NCI-H2029 (cell line): ENCODE measurements at regions not wholly inside any gene's neighbourhood (a gene's known extent, or its start where the extent isn't known, plus 50 kb on each side); places are given as distances from the start of the nearest gene placed in this dataset.

Experiments
- DNase-seq: peaks from one replicate; lab custom pipeline; 2025; lab: John Stamatoyannopoulos, UW

DNA sequence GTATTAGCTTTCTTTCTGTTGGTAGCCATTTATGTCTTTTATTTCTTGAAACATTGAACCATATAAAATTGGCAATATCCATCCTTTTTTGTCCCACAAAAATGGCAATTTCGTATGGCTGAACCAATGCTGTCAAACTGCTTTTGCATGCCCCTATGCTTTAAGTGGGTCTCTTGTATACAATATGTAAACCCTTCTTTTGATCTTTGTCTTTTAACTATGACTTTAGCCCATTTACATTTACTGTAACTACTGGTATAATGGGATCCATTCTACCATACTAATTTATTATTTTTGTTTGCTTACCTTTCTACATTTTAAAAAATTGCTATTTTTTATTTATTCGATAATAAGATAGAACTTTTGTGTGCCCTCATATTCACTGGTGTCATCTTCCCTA, 93.4 kb downstream of the TENT4A start:
- DNase-seq = no peak

GRCh38 chr5:6808462-6808861, 95.2 kb downstream of the TENT4A start:
- no peak for DNase-seq

DNA sequence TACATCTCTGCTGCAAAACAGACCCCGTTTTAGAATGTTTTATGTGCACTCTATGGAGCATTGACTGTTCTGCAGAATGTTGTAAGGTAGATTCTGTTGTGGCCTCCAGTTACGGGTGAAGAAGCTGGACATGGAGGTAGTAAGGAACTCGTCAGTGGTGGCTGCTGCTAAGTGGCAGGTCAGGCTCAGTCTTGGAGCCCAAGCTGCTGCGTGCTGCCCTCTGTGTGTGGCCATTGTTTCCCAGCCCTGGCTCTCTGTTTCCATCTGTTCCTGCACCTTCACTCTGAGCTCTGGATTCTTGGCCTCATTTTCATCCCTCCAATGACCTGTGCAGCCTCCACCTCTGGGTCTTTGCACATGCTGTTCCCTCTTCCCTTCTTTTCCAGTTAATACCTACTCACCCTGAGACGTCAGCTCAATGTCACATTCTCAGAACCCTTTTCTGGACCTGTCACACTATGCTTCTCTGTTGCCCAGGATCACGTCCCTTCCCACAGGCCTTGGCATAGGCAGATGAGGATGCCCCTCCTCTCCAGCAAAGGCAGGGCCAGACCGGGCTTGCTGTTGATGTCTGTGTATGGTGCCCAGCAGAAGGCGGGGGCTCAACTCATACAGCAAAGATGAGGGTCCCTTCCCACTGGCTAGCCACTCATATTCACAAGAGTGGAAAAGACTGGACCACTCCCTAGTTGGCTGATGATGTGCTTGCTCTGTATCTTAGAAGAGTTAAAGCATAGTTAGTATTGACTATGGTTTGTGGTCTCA, 97.6 kb downstream of the TENT4A start:
- DNase-seq = no peak

- DNase-seq = no peak
These were observed 98.9 kb downstream of the TENT4A start for GRCh38 chr5:6812091-6812490.

GRCh38 chr5:6812800-6813731, 99.8 kb downstream of the TENT4A start:
- peak; percentile 52 for DNase-seq

DNA sequence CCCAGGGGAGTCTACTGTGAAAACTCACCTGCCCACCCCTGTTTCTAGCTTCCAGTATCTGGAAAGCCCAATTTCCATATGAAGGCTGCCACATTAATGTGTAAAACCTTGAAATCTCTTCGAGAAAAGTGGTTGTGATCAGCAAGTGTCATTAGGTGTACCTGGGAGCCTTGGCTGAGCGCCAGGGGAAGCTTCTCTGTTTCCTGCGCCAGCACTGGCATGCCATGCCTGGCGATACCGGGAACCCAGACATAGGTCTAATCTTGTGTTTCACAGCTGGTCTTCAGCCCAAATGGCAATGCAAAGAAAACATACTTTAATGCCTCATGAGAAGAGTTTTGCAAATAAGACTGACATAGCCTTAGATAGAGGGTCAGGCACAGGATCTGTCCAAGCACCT, 101.6 kb downstream of the TENT4A start:
- no peak for DNase-seq

DNA sequence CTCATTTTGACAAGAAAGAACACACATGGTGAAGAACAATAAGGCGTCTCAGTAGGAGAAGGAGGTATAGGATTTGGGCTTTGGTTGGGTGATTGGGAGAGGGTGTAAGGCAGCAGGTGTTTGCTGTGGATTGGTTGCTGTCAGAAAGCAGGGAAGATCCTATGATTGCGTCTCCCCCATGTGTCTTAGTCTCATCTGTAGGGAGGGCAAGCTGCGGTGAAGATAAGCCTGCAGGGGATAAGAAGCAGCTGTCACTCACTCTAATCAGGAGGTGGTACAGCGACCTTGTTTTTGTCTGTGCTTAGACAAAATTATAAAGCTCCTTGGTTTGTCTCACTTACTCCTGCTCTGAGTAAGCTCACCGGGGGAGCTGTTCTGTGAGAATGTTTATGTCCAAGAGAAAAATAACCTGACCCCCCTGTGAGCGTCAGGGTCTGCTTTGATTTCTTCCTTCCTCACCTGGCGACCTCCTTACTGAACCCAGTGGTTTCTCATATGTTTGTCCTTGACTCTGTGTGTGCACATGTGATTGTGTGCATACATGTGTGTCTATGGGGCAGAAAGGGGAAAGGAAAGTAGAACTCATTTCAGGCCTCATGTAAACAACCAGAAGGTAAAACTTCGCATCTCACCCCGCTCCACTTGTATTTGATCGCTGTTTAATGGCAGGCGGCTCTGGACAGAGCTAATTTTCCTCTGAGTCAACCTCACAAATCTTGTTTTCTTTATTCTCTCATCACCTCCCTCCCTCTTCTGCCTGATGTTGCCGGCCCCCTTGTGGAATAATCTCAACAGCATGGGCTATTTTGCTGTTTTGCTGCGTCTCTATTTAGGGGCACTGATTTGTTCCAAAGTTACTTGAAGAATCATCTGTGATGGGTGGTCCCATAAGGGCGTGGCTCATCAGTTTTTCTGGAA, 105.6 kb downstream of the TENT4A start:
- DNase-seq = no peak

- no peak for DNase-seq
These were observed 106.3 kb downstream of the TENT4A start for GRCh38 chr5:6819521-6819920.

GRCh38 chr5:6820851-6821479, 107.7 kb downstream of the TENT4A start:
- peak; percentile 43 for DNase-seq

DNA sequence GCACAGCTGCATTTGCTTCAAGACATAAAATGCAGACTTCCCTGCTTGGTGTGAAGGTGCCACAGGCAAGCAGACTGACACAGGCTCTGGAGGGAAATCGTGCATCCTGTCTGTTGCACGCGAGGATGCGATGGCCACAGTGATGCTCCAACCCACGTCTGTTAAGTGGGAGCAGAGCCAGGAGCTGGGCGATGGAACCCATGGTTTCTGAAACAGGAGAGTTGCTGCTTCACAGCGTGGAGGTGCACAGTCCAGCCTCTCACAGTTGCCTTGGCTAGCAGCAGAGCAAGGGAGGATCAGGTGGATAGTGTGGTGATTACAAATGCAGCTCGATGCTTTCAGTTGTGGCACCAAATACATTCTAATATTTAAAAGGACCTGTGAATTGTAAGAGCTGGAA, 108.8 kb downstream of the TENT4A start:
- DNase-seq = no peak

DNA sequence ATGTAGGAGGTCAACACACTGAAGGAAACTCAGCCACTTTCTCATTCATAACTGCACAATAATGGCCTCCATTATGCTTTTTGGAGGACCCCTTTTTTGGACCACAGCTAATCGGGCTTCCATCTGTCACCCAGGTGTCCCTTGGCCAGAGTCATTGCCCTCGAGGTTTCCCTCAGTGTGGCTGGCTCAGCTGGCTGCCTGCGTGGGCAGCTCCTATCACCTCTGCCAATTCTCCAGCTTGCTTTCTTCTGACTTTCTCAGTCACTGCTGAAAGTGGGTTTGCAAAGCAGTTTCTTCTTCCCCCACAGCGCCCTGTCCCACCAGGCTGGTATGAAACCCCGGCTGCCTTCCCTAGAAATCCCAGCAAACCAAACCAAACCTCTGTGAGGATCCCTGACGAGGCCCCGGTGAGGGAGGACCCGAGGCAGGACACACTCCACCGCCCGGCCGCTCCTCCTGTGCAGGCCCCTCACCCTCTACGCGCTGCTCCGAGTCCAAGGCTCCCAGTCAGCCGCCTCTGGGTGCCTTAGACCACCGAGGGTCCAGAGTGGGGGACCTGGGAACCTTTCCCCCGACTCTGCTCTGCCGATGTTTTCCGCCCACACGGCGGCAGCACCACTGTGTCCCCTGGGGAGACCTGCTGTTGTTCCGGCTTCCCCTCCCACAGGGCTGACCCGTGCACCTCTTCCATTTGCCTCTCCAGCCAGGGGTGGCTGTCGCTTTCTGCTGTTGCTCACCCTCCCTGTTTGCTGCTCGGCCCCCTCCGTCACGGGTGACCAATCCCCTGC, 109.5 kb downstream of the TENT4A start:
- no peak for DNase-seq

DNA sequence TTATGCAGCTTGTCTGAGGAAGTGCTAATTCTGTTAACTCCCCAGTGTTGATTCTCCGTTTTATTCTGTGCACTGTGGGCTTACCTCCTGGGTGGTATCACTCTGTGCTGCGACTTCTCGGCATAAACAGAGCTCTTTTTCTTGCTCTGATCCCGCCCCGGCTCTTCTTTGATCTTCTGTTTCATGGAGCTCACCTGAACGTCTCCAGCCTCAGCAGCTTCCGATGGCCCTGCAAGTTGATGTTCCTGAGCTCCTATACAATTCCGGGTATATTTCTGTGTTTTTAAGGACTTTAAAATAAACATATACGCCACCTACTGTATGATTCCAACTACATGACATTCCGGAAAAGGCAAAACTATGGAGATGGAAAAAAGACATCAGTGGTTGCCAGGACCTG, 110.8 kb downstream of the TENT4A start:
- DNase-seq = no peak

- DNase-seq = no peak
These were observed 112.5 kb downstream of the TENT4A start for GRCh38 chr5:6825678-6826244.

- DNase-seq = no peak
These were observed 113.5 kb downstream of the TENT4A start for GRCh38 chr5:6826756-6827155.

- DNase-seq = no peak
These were observed 114.4 kb downstream of the TENT4A start for GRCh38 chr5:6827526-6828219.

DNA sequence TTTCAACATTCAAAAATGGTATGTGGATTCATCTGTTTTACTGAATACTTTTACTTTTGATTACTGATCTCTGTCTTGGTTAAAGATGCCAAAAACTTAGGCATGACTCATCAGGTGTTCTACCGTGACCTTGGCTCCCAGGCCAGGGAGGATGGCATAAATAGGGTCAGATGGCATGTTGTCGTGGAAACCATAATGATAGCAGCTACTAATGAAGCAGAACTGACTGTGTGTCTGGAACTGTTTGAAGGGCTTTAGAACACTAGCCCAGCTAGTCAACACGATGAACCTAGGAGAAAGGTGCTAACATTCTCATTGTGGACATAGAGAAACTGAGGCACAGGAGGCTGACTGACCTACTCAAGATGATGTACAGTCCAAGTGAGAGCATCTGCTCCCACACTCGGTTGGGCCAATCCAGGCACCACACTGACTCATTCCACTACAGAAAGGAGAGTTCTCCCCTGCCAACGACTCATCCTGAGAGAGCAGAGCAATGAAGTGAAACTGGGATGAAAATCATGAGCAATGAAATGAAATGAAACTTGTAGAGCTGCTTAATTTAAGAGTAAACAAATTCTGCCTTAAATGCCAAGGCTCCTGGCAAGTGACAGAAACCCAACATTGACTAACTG, 116.0 kb downstream of the TENT4A start:
- DNase-seq = no peak

GRCh38 chr5:6830643-6831239, 117.5 kb downstream of the TENT4A start:
- DNase-seq = no peak

GRCh38 chr5:6831678-6832671, 118.7 kb downstream of the TENT4A start:
- DNase-seq = no peak
